HUES48 (cell line): ENCODE measurements at regions not wholly inside any gene's neighbourhood (a gene's known extent, or its start where the extent isn't known, plus 50 kb on each side); places are given as distances from the start of the nearest gene placed in this dataset.
A peak's percentile ranks its signal among the peaks of the same experiment; 100 is the strongest.
"Not testable (repeated sequence)": the region's sequence is repeated elsewhere in the genome, so short reads cannot be mapped to it uniquely, and the experiment has no call there.

Experiments
- H3K27ac ChIP-seq: one replicate; pipeline ENCODE4 v1.7.0; 2013; ENCODE audit warnings: low read depth, low read length, inconsistent platforms
- H3K27me3 ChIP-seq: 2 replicates; pipeline ENCODE4 v1.6.1; 2013; ENCODE audit warnings: mild to moderate bottlenecking, low read length; ENCODE audit not compliant: control insufficient read depth, insufficient read depth
- H3K36me3 ChIP-seq: 2 replicates; pipeline ENCODE4 v1.6.1; 2013; ENCODE audit warnings: low read length; ENCODE audit not compliant: control insufficient read depth, insufficient read depth
- H3K4me1 ChIP-seq: 2 replicates; pipeline ENCODE4 v1.6.1; 2013; ENCODE audit warnings: mild to moderate bottlenecking, low read length; ENCODE audit not compliant: control insufficient read depth, insufficient read depth
- H3K4me3 ChIP-seq: 2 replicates; pipeline ENCODE4 v1.5.1; 2013; ENCODE audit warnings: mild to moderate bottlenecking, low read depth, low read length
- H3K9ac ChIP-seq: 2 replicates; pipeline ENCODE4 v1.6.1; 2013; ENCODE audit warnings: mild to moderate bottlenecking, low read depth, low read length, moderate library complexity
- H3K9me3 ChIP-seq: 2 replicates; pipeline ENCODE4 v1.6.1; 2013; ENCODE audit warnings: low read length; ENCODE audit not compliant: control insufficient read depth, insufficient read depth

DNA sequence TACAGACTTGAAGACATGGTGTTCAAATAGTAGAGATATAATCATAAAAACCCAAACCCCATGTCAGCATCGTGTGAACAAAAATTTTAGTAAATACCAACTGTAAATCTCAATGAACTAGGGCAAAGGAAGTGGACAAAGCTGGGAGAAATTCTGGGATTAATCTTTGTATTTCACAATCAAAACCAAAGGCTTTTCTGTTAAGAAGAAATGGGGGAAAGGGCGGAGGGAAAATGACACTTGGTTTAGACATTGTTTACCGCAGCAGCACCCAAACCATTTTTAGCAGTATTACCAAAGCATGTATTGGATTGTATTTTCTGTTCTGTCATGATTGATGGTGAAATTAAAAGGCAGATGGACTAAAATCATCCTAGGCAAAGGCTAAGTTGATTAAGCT, 134.2 kb upstream of the PRSS3 start:
- Histone ChIP-seq H3K4me3 (no peak overlapping the region), H3K9me3 (no peaks in the 10 kb centered on the region), H3K4me1 (no peaks in the 10 kb centered on the region), H3K27ac (no peak overlapping the region), H3K9ac (no peak overlapping the region), H3K36me3 (no peaks in the 10 kb centered on the region), H3K27me3 (no peaks in the 10 kb centered on the region)

DNA sequence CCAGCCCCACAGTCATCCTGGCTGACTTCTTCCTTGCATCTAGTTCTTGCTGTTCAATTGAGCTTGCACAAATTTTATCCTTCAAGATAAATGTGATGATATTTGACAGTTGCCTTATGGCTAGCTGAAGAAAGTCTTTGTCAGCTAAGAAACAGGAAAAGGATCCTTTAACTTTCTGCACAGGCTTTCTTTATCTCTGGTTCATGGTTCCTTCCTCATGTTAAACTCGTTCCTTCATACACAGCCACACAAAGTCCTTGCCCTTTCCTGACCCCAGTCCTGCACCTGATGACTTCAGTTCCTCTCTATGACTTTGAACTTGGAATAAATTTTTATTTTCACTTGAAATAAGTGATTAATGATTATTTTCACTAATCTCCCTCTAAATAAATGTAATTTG, 132.5 kb upstream of the PRSS3 start:
- Histone ChIP-seq H3K27ac (no peak overlapping the region), H3K9ac (no peak overlapping the region), H3K4me1 (no peaks in the 10 kb centered on the region), H3K27me3 (no peaks in the 10 kb centered on the region), H3K36me3 (no peaks in the 10 kb centered on the region), H3K9me3 (no peaks in the 10 kb centered on the region), H3K4me3 (no peak overlapping the region)

DNA sequence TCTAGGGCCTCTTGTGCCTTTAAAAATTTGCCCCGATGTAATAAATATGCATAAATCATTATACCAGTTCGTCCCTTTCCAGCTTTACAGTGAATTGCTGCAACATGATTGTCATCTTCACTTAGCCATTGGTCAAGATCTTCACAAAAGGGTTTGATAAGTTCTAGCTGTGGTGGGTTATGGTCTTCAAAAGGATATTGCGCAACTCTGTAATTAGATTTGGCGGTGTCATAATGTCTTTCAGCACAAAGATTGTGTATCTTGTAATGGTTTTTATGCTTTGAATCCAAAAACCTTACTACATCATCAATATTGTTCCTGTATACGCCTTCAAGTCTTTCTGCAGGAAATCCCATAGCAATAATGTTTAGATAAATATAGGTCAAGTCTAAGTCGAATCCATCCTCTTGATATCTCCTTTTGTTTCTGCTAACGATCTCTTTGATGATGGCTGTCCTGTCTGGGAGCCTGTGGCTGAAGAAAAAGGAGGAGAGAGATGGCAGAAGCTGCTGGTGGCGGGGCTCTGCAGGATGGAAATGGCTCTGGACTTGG, 119.1 kb upstream of the PRSS3 start:
- H3K9ac ChIP-seq = peak overlapping the region; percentile 54; the same call in 1 of the 2 replicates

DNA sequence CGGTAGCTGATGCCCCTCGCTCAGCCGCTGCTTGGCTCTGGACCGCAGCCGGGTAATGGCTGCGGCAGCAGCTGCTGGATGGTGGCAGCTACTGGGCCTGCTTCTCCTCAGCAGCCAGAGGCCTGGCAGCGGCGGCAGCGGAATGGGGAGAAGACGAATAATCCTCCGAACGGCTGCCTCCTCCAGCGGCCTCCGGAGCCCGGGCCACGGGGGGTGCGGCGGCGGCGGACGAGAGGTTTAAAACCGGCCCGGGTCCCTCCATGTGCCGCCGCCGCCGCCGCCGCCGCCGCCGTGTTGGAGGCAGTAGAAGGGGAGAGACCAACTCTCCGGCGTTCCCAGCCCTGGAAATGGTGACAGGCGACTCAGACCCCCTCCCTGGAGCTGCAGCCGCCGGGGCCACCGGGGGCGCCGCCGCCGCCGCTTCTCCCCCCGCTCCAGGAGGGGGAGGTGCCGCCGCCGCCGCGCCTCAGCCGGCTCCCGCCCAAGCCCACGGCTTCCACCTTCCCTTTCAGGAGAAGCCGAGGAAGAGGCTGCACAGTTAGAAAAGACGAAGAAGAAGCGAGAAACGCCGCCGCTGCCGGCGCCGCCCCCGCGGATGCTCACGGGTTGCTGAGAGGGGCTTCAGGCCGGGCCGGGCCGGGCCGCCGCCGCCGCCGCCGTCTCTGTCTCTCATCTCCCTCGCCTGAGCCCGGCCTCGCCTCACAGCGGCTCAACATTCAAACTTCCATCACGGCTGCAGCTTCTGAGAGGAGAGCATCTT, 118.4 kb upstream of the PRSS3 start:
- H3K4me3 ChIP-seq = peak overlapping the region; percentile 71
- H3K27ac ChIP-seq = peak overlapping the region; percentile 86
- no peaks in the 10 kb centered on the region for H3K9me3 ChIP-seq

More for the DNA sequence above, 119.1 kb upstream of the PRSS3 start:
- H3K36me3 ChIP-seq, H3K9me3 ChIP-seq: not testable (repeated sequence)
- Histone ChIP-seq H3K27ac (peak overlapping the region; percentile 86), H3K4me1 (peaks cover 15% of the 10 kb centered on the region; the same call in 1 of the 2 replicates), H3K27me3 (peaks cover 10% of the 10 kb centered on the region; the same call in 1 of the 2 replicates), H3K4me3 (peak overlapping the region; percentile 71)

DNA sequence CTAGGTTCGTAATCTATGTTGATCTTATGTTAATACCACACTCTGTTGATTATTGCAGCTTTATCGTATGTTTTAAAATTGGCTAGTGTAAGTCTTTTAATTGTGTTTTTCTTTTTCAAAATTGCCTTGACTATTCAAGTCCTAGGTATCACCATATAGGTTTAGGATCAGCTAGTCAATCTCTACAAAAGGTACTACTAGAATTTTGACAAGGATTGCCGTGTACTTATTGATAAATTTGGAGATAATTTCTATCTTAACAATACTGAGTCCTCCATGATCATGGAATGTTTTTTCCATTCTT, 117.9 kb upstream of the PRSS3 start:
- Histone ChIP-seq H3K27ac (peak overlapping the region; percentile 86), H3K36me3 (no peaks in the 10 kb centered on the region), H3K27me3 (peaks cover 10% of the 10 kb centered on the region; the same call in 1 of the 2 replicates), H3K4me3 (peak overlapping the region; percentile 71), H3K9ac (peak overlapping the region; percentile 54; the same call in 1 of the 2 replicates), H3K9me3 (no peaks in the 10 kb centered on the region), H3K4me1 (peaks cover 15% of the 10 kb centered on the region; the same call in 1 of the 2 replicates)

More for the DNA sequence above, 118.4 kb upstream of the PRSS3 start:
- Histone ChIP-seq H3K36me3 (no peaks in the 10 kb centered on the region), H3K27me3 (peaks cover 10% of the 10 kb centered on the region; the same call in 1 of the 2 replicates), H3K9ac (peak overlapping the region; percentile 54; the same call in 1 of the 2 replicates), H3K4me1 (peaks cover 15% of the 10 kb centered on the region; the same call in 1 of the 2 replicates)

DNA sequence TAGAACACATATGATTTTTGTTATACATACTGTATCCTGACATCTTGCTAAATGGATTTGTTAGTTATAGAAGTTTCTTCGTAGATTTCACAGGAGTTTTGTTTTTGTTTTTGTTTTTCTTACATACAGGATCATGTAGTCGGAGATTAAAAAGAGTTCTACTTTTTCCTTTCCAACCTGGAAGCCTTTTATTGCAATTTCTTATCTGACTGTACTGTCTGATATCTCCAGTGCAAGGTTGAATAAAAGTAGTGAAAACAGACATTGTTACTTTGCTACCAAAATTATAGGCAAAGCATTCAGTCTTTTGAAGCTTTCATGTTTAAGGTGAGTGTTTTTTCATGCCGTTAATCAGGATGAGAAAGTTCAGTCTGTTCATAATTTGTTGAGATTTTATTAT, 117.4 kb upstream of the PRSS3 start:
- Histone ChIP-seq H3K9ac (no peak overlapping the region), H3K9me3 (no peaks in the 10 kb centered on the region), H3K27ac (no peak overlapping the region), H3K36me3 (no peaks in the 10 kb centered on the region), H3K27me3 (peaks cover 10% of the 10 kb centered on the region; the same call in 1 of the 2 replicates), H3K4me3 (peak overlapping the region; percentile 71), H3K4me1 (peaks cover 15% of the 10 kb centered on the region; the same call in 1 of the 2 replicates)

DNA sequence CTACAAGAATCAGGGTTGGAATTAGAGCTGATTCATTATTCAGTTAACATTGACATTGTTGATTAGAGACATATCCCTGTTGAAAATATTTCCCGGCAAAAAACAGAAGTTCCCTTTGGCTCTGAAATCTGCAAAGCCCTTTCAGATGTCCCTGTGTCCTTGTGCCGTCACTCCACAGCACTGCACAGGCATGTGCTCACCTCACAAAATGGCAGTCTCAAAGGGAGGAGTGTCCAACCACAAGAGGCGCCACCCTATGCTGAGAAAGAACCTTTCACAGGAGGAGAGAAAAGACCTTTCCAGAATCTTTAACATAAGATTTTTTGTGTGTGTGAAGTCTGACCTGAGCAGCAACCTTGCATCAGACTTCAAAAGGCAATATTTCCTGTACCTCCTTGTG, 112.8 kb upstream of the PRSS3 start:
- H3K4me3 ChIP-seq = no peak overlapping the region
- H3K36me3 ChIP-seq = no peaks in the 10 kb centered on the region
- H3K27me3 ChIP-seq = peaks cover 5% of the 10 kb centered on the region; the same call in 1 of the 2 replicates
- no peak overlapping the region for H3K9ac ChIP-seq
- no peaks in the 10 kb centered on the region for H3K9me3 ChIP-seq
- peaks cover 7% of the 10 kb centered on the region; the same call in 1 of the 2 replicates for H3K4me1 ChIP-seq
- H3K27ac ChIP-seq = no peak overlapping the region

DNA sequence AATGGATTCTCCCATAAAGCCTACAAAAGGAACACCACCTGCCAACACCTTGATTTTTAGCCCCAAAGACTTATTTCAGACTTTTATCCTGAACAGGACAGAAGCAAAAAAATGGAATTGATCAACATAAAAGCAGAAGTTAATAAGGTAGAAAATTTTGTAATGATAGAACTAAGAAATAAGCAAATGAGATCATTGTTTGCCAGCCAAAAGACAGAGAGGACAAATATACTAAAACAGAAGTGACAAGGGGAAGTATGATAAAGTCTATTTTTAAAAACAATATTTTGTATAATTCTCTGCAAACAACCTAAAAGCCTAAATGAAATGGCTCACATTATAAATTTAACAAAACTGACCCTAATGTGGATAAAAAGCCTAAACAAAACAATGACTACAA, 110.5 kb upstream of the PRSS3 start:
- Histone ChIP-seq H3K9ac (no peak overlapping the region), H3K4me1 (no peaks in the 10 kb centered on the region), H3K27me3 (no peaks in the 10 kb centered on the region), H3K36me3 (no peaks in the 10 kb centered on the region), H3K4me3 (no peak overlapping the region), H3K9me3 (no peaks in the 10 kb centered on the region), H3K27ac (no peak overlapping the region)

DNA sequence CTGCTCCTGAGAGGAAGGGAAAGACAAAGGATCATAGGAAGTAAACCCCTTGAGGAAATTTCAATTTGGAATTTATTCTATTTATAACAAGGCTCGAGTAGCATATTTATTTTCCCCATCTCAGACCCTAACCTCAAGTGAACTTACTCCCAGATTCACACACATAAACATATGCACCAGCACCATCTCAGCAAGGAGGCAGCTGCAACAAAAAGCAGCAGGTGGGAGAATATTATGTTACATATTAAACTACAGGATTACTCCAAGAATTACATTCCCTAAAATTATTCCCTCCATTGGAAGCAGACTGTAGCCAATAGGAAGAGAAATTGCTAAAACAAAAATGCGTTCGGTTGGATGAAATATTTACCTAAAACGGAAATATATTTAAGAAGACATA, 108.4 kb upstream of the PRSS3 start:
- Histone ChIP-seq H3K27me3 (no peaks in the 10 kb centered on the region), H3K4me1 (no peaks in the 10 kb centered on the region), H3K4me3 (no peak overlapping the region), H3K36me3 (no peaks in the 10 kb centered on the region), H3K9me3 (no peaks in the 10 kb centered on the region), H3K9ac (no peak overlapping the region), H3K27ac (no peak overlapping the region)

DNA sequence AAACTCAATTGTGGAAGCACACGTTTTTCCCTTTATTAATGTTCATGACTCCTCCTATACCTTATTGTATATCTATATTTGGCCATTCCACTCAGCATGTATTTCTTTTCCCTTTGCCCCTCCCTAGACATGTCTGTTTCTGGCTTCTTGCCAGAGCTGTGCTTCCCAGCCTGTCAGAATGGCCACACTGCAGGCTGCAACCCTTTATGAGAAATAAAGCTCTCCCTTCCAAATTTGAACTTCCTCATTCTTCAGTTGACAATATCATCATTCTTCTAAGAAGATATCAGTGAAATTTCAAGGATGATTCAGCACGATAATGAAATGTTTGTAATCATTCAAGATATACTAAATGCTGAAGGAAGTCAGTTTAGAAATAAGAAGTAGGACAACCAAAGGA, 107.6 kb upstream of the PRSS3 start:
- no peak overlapping the region for H3K27ac ChIP-seq
- no peaks in the 10 kb centered on the region for H3K4me1 ChIP-seq
- no peaks in the 10 kb centered on the region; the same call in 1 of the 2 replicates for H3K27me3 ChIP-seq
- H3K9me3 ChIP-seq = no peaks in the 10 kb centered on the region
- no peak overlapping the region for H3K9ac ChIP-seq
- H3K36me3 ChIP-seq = no peaks in the 10 kb centered on the region
- no peak overlapping the region for H3K4me3 ChIP-seq
